Endothelial cell of umbilical vein (primary cell): ENCODE measurements at regions not wholly inside any gene's neighbourhood (a gene's known extent, or its start where the extent isn't known, plus 50 kb on each side); places are given as distances from the start of the nearest gene placed in this dataset.

Experiments used
- BruUV-seq: library from RNA; stranded (reverse); fragments of 400-500 nt; replicated peaks from 2 replicates; lab custom pipeline; 2021; lab: Mats Ljungman, UMichigan
- CTCF ChIA-PET: fragments of 300-600, 350-600 bp; sonication (Branson Sonifier 250); formaldehyde crosslinking; loops from one replicate; lab custom pipeline; 2021; ENCODE audit warnings: antibody characterized with exemption, inconsistent platforms; lab: Charles Lee
- POLR2A ChIA-PET: fragments of 300-600, 350-600 bp; sonication (Branson Sonifier 250); formaldehyde crosslinking; loops from one replicate; lab custom pipeline; 2021; ENCODE audit warnings: antibody characterized with exemption, inconsistent platforms; lab: Charles Lee
- DNase-seq: peaks from one replicate; pipeline ENCODE4 v3.0.0-alpha.2; 2011; ENCODE audit warnings: low read depth, low spot score
- FAIRE-seq: peaks from 2 replicates; lab custom pipeline; 2011; peaks lifted over from hg19 to GRCh38; lab: Jason Lieb, UNC
- H2AFZ ChIP-seq: 2 replicates; pipeline ENCODE4 v1.6.0; 2012; ENCODE audit warnings: low read depth, low read length, control low read depth, inconsistent platforms
- H3K27ac ChIP-seq: 2 replicates; pipeline ENCODE4 v1.5.1; 2011; ENCODE audit warnings: low read depth, mild to moderate bottlenecking, control low read depth, low read length, moderate library complexity; ENCODE audit not compliant: insufficient read depth
- H3K27me3 ChIP-seq, 2 experiments: 2 replicates each; pipeline versions ENCODE4 v1.6.0 to v1.6.1; 2011; ENCODE audit warnings: low read length in 2 of 2, mixed read lengths in 1 of 2; ENCODE audit not compliant: control insufficient read depth in 2 of 2, insufficient read depth in 2 of 2
- H3K36me3 ChIP-seq, 2 experiments: 2 replicates in 1 of 2; 3 replicates in 1 of 2; pipeline ENCODE4 v1.5.1; 2011; ENCODE audit warnings: low read length in 2 of 2, mild to moderate bottlenecking in 1 of 2, moderate library complexity in 1 of 2; ENCODE audit not compliant: control insufficient read depth in 2 of 2, insufficient read depth in 2 of 2; ENCODE audit errors: extremely low read depth in 1 of 2
- H3K4me1 ChIP-seq: 3 replicates; pipeline ENCODE4 v1.5.1; 2011; ENCODE audit warnings: mild to moderate bottlenecking, low read length; ENCODE audit not compliant: control insufficient read depth, insufficient read depth; ENCODE audit errors: extremely low read depth
- H3K4me2 ChIP-seq: 2 replicates; pipeline ENCODE4 v1.6.1; 2011; ENCODE audit warnings: low read length, control low read depth, mixed read lengths; ENCODE audit not compliant: insufficient read depth
- H3K4me3 ChIP-seq, 3 experiments: fragments of 200-600 bp in 1 of 3; sonication (generic), shearing (Covaris generic) in 1 of 3; replicated peaks in 1 of 3; 2 replicates each; pipeline ENCODE4 v1.5.1; 2011 to 2016; ENCODE audit warnings: control low read depth in 3 of 3, low read length in 3 of 3, mild to moderate bottlenecking in 2 of 3, inconsistent platforms in 1 of 3, low read depth in 1 of 3, moderate library complexity in 1 of 3; ENCODE audit not compliant: insufficient read depth in 1 of 3
- H3K79me2 ChIP-seq: 2 replicates; pipeline ENCODE4 v1.6.0; 2012; ENCODE audit warnings: low read length, inconsistent platforms; ENCODE audit not compliant: control insufficient read depth, insufficient read depth
- H3K9ac ChIP-seq: replicated peaks from 2 replicates; pipeline ENCODE3; 2011; ENCODE audit warnings: low read length, control low read depth; ENCODE audit not compliant: insufficient read depth; ENCODE audit errors: extremely low read depth
- H3K9me1 ChIP-seq: replicated peaks from 3 replicates; pipeline ENCODE4 v1.6.0; 2011; ENCODE audit warnings: mild to moderate bottlenecking, low read length; ENCODE audit not compliant: control insufficient read depth, insufficient read depth; ENCODE audit errors: extremely low read depth
- H3K9me3 ChIP-seq: replicated peaks from 2 replicates; pipeline ENCODE4 v1.5.1; 2012; ENCODE audit warnings: low read length, inconsistent platforms; ENCODE audit not compliant: control insufficient read depth, insufficient read depth
- H4K20me1 ChIP-seq: replicated peaks from 2 replicates; pipeline ENCODE3; 2011; ENCODE audit warnings: mild to moderate bottlenecking, low read length; ENCODE audit not compliant: control insufficient read depth, insufficient read depth; ENCODE audit errors: extremely low read depth
- EZH2 ChIP-seq: IDR thresholded peaks from 2 replicates; pipeline ENCODE4 v1.6.1; 2012; ENCODE audit warnings: borderline replicate concordance, low read depth, mild to moderate bottlenecking, moderate library complexity, low read length, inconsistent platforms; ENCODE audit not compliant: severe bottlenecking
- FOS ChIP-seq: IDR thresholded peaks from 2 replicates; pipeline ENCODE4 v1.6.1; 2011; ENCODE audit warnings: mild to moderate bottlenecking, low read length, moderate library complexity, borderline replicate concordance; ENCODE audit not compliant: insufficient read depth
- GATA2 ChIP-seq: IDR thresholded peaks from 2 replicates; pipeline ENCODE4 v1.7.0; 2011; ENCODE audit warnings: low read depth, mild to moderate bottlenecking, moderate library complexity, mixed read lengths, low read length; ENCODE audit not compliant: insufficient read length, insufficient read depth
- JUN ChIP-seq: IDR thresholded peaks from 2 replicates; pipeline ENCODE4 v1.6.1; 2011; ENCODE audit warnings: borderline replicate concordance, low read depth; ENCODE audit not compliant: insufficient read length, insufficient read depth
- MYC ChIP-seq: IDR thresholded peaks from one replicate; pipeline ENCODE4 v1.6.1; 2011; ENCODE audit warnings: mild to moderate bottlenecking, low read depth, low read length
- POLR2A ChIP-seq: IDR thresholded peaks from 2 replicates; pipeline ENCODE4 v1.6.1; 2012; ENCODE audit warnings: low read depth, mild to moderate bottlenecking, control low read depth, low read length
- POLR2AphosphoS5 ChIP-seq: IDR thresholded peaks from 2 replicates; pipeline ENCODE4 v1.6.1; 2012; ENCODE audit warnings: low read depth, mild to moderate bottlenecking, control low read depth, low read length, moderate library complexity; ENCODE audit not compliant: insufficient read depth
- dilution Hi-C: fragments of 300-500 bp; cut with MboI; formaldehyde crosslinking; loops from one replicate; pipeline ENCODE4 v1.15.0; 2019; ENCODE audit warnings: low sequenced_read_pairs; ENCODE audit not compliant: extremely low pct_ligation_motif_present
- intact Hi-C: fragments of 100-400 bp; cut with micrococcal nuclease; formaldehyde crosslinking; loops from one replicate; pipeline ENCODE4 v1.10.0; 2022
- TF ChIP-seq, protein P1 (sequence below), 2 donors: IDR thresholded peaks; 1 replicate in 1 of 2; 2 replicates in 1 of 2; pipeline ENCODE4 v1.5.1; 2011; ENCODE audit warnings: low read length in 2 of 2, mild to moderate bottlenecking in 2 of 2, moderate library complexity in 2 of 2, control low read depth in 1 of 2, inconsistent platforms in 1 of 2, low read depth in 1 of 2; ENCODE audit not compliant: insufficient read depth in 1 of 2; ENCODE audit errors: extremely low read depth in 1 of 2

- DNase-seq (no peak), FAIRE-seq (no peak)
- no peak overlapping the region for H3K4me3 ChIP-seq
- no peak overlapping the region for H3K9ac ChIP-seq
- BruUV-seq = no TSS peak
- peaks cover 6% of the 10 kb centered on the region for H3K9me1 ChIP-seq
- ChIA-PET CTCF (interaction anchor here (0.8 to 7.2 kb wide), 5 partner anchors 14 to 328 kb away, joined by 3 to 204 read pairs (median 6); no protein-coding TSS in a partner anchor), POLR2A (no interaction called here)
- intact Hi-C loops = no loop called here
- H3K79me2 ChIP-seq = peaks cover 63% of the 10 kb centered on the region
- H2AFZ ChIP-seq = no peak overlapping the region
- no peak overlapping the region for H3K4me2 ChIP-seq
- no peak for TF ChIP-seq POLR2A
- TF ChIP-seq GATA2 = no peak
- TF ChIP-seq FOS = no peak
- TF ChIP-seq, protein P1, sequence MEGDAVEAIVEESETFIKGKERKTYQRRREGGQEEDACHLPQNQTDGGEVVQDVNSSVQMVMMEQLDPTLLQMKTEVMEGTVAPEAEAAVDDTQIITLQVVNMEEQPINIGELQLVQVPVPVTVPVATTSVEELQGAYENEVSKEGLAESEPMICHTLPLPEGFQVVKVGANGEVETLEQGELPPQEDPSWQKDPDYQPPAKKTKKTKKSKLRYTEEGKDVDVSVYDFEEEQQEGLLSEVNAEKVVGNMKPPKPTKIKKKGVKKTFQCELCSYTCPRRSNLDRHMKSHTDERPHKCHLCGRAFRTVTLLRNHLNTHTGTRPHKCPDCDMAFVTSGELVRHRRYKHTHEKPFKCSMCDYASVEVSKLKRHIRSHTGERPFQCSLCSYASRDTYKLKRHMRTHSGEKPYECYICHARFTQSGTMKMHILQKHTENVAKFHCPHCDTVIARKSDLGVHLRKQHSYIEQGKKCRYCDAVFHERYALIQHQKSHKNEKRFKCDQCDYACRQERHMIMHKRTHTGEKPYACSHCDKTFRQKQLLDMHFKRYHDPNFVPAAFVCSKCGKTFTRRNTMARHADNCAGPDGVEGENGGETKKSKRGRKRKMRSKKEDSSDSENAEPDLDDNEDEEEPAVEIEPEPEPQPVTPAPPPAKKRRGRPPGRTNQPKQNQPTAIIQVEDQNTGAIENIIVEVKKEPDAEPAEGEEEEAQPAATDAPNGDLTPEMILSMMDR (IDR thresholded peaks at IDR 0.05; ENCODE audit: extremely low read depth in 1 of 2, insufficient read depth in 1 of 2, low read depth in 1 of 2, low read length in 2 of 2) = no peak
- no peak for TF ChIP-seq MYC
- no peak for TF ChIP-seq JUN
- TF ChIP-seq EZH2 = no peak
- TF ChIP-seq POLR2AphosphoS5 = no peak
- peaks cover 22% of the 10 kb centered on the region for H3K4me1 ChIP-seq
- no peaks in the 10 kb centered on the region for H3K9me3 ChIP-seq
- no peaks in the 10 kb centered on the region for H3K36me3 ChIP-seq
- dilution Hi-C loops = no loop called here
- no peaks in the 10 kb centered on the region for H3K27me3 ChIP-seq
- no peak overlapping the region for H3K27ac ChIP-seq
- H4K20me1 ChIP-seq = peaks cover 5% of the 10 kb centered on the region
Measured at GRCh38 chr2:134123332-134123731, 130.5 kb upstream of the MGAT5 start.
